Dedifferentiated amniotic fluid mesenchymal stem cell (primary cell): ENCODE measurements at regions not wholly inside any gene's neighbourhood (a gene's known extent, or its start where the extent isn't known, plus 50 kb on each side); places are given as distances from the start of the nearest gene placed in this dataset.

Experiments
- DNase-seq: peaks from one replicate; pipeline ENCODE4 v3.0.0-alpha.2; 2016; ENCODE audit errors: extremely low spot score

- no peak for DNase-seq
Measured at GRCh38 chr6:126419901-126420300, 80.0 kb downstream of the CENPW start.

DNA sequence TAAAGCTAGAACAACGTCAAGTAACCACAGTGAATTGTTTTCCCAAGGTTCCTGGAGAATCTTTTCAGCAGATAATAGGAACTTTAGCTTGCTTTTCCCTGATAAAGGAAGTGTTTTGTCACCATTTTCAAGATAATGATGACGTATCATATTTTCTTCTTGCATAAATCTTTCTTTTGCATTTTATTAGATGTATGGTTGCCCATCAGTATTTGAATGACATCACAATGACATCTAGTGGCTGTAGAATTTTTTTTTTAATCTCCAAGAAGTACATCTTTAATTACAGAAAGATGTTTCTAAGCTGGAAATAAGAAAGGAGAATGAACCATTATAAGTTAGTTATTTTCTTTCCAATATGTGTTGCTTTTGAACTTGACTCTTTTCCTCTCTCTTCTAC, 83.0 kb downstream of the CENPW start:
- DNase-seq = no peak

DNA sequence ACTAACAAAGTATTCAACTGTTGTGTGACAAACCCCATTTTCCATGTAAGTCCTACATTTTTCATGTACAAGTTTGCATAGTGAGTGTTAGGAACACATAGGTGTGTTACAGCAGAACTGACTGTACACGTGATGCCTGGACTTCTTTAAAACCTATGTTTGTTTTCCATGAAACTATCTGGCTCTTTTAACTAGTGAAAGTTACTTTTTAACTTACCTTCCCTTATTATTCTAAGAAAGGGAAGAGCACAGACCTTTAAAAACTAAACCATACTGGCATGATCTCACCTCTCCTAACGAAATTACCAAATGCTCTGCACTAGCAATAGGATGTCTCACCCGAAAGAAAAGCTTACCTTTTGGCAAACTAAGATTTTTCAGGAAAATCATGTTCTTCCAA, 87.8 kb downstream of the CENPW start:
- DNase-seq = no peak

DNA sequence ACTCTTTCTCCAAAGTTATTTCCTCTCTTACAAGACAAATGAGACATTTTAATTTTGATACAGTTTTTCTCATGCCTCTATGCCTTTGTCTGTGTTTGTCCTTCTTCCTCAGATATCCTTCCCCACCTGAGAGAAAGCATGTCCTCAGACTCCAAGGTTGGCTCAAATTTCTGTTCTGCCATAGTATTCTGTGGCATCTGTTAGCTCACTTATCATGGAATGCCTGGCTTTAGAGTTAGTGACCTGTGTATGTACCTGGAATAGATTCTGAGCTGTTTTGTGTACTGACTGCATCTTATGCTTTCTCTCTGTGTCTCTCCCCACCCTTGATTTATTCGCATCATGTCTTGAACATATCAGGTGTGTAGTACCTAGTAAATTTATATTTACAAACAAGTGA, 90.0 kb downstream of the CENPW start:
- DNase-seq = no peak

- DNase-seq = no peak
Measured at GRCh38 chr6:126432564-126432963, 92.6 kb downstream of the CENPW start.

DNA sequence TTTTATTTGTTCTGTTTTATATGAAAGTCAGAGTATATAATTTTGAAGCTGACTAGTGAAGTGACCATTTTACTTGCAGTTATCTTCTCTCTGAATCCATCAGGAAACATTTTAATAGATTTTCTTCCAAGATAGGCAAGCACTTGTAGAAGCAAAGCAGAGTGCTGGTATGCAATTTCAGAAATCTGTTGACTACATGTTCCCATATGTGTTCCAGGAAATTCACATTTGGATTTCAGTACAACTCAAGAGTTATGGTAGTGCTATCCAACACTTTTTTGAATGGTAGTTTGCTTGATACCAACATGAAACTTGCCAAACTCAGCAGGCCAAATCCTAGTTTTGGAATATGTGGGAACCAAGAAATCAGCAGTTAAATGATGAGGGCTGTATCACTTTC, 94.0 kb downstream of the CENPW start:
- no peak for DNase-seq

- DNase-seq = no peak
Measured at GRCh38 chr6:126437205-126437604, 97.3 kb downstream of the CENPW start.

GRCh38 chr6:126439040-126439439, 99.1 kb downstream of the CENPW start:
- no peak for DNase-seq

GRCh38 chr6:126440923-126441322, 101.0 kb downstream of the CENPW start:
- DNase-seq = no peak

DNA sequence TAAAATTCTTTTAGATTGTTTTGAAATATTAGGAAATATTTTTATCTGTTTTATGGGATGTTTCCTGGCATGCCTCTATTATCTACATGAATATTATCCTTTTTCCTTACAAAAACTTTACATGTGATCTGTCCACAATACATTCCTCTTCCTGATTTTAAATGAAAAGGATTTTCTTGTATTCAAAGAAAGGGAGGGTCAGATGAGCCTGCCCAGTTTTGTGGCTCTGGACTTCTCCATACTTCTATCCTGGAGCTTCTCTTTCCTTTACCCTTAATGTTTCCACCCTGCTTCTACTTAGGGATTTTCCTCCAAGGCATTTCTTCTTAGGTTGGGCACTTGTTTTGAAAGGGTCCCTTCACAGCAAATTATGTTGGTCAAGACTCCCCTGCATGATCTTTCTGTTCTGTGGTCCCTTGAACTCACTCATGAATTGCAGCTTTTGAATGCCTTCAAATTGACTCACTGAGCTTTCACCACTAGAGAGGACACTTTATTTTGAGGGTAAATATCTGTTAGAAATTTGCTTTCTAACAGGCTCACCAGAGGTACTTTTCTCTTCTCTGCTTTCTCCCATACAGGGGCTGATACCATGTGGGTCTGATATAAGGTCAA, 104.9 kb downstream of the CENPW start:
- no peak for DNase-seq

GRCh38 chr6:126446248-126446647, 106.3 kb downstream of the CENPW start:
- no peak for DNase-seq

DNA sequence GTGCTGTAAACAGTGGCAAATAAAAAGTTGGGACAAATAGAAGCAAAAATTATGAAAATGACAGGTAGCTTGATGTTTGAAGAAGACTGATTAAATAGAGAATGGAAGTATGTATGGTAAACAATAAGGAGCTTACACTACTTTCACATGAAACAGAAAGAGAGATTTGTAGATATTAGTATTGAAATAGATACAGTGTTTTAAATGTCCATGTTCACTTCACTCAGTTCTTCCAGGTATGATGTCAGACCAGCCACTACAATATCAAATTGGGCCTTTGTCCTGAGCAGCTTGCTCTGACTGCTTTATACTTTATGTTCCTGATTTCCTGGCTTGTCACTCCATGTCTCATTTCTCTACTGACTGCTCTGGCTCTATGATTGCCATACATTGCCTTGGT, 107.5 kb downstream of the CENPW start:
- no peak for DNase-seq

DNA sequence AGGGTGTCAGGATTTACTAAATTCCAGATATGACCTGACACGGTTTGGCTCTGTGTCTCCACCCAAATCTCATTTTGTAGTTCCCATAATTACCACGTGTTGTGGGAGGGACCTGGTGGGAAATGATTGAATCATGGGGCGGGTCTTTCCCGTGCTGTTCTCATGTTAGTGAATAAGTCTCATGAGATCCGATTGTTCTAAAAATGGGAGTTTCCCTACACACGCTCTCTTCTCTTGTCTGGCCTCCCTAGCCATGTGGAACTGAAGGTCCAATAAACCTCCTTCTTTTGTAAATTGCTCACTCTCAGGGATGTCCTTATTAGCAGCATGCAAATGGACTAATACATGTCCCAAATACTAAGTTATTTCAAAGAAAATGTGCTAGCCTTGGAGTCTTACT, 121.1 kb downstream of the CENPW start:
- no peak for DNase-seq

- DNase-seq = no peak
Measured at GRCh38 chr6:126464245-126464644, 124.3 kb downstream of the CENPW start.

- DNase-seq = no peak
Measured at GRCh38 chr6:126475449-126475848, 135.5 kb downstream of the CENPW start.

- no peak for DNase-seq
Measured at GRCh38 chr6:126477678-126478077, 137.8 kb downstream of the CENPW start.

GRCh38 chr6:126480268-126480667, 140.4 kb downstream of the CENPW start:
- no peak for DNase-seq

DNA sequence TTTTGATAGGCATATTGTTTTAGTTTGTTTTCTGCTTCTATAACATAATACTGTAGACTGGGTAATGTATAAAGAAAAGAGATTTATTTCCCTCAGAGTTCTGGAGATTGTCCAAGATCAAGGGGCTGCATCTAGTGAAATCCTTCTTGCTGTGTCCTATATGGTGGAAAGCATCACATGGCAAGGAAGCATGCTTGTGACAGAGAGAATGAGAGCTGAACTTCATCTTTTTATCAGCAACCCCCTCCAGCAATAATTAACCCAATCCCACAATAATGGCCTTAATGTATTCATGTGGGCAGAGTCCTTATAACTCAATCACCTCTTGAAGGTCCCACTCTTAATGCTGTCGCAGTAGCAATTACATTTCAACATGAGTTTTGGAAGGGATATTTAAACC, 141.4 kb downstream of the CENPW start:
- no peak for DNase-seq

- no peak for DNase-seq
Measured at GRCh38 chr6:126504792-126505191, 164.9 kb downstream of the CENPW start.

DNA sequence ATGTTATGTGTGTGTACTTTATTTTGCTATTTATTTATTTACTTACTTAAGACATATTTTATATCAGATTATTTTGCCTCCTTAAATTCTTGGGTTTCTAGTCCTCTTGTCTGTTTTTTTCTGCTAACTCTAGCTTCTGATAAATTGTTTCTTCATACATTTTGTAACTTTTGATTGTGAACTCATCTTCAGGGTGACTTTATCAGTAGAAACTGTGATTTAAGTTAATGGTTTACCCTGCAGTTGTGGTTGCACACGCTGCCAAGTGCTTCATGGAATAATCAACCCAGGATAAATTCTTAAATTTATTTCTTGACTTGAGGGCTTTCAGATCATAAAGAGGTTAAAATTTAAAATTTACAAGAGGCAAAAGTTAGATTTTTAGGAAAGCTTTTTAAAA, 173.3 kb downstream of the CENPW start:
- no peak for DNase-seq

GRCh38 chr6:126516411-126516810, 176.5 kb downstream of the CENPW start:
- DNase-seq = no peak

DNA sequence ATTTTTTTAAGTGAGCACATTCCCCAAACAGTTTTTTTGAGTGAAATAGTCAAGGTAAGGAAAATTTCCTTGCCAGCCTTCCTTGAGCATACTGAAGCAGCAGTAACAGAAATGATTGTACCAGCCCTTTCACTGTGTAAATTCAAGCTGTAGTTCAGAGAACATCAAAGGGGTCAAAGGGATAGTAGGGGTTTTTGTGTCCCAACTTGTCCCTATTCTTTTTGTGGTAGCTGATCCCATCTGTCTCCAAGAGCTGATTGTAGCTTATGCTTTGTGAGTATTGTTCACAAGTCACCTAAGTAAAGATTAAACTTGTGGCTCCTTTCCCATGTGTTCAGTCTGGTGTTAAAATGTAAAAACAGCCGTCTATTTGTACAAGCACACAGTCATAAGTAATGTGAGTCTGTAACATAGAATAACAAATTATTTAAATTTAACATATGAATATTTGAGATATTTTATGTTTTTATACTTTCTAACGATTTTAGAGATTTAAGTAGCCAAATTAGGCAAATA, 185.0 kb downstream of the CENPW start:
- no peak for DNase-seq

DNA sequence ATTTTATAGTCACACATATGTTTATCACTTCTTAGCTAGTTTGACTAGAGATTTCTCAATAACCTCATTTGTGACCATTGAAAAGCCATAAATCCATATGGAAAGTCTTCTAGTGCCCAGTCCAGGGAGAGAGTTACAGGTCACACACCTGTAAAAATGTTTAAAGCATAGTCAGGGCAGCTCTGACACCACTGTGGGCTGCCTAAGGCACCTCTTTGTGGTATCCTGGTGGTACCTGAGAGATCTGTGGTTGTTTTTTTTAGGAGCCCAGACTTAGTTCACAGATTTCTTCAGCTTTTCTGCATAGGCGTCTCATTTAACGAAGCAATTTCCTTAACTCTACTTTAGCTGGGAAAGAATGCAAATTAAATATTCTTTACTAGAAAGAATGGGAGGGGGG, 186.6 kb downstream of the CENPW start:
- DNase-seq = no peak

GRCh38 chr6:126526996-126527606, 187.2 kb downstream of the CENPW start:
- DNase-seq = no peak
